GM19455 (cell line): ENCODE measurements at regions not wholly inside any gene's neighbourhood (a gene's known extent, or its start where the extent isn't known, plus 50 kb on each side); places are given as distances from the start of the nearest gene placed in this dataset.
"Not testable (repeated sequence)": the region's sequence is repeated elsewhere in the genome, so short reads cannot be mapped to it uniquely, and the experiment has no call there.

Source experiments
- ATAC-seq: cut with Tn5 transposase; IDR thresholded peaks from one replicate; pipeline ENCODE4 v1.9.1; 2021; ENCODE audit not compliant: unreplicated experiment

DNA sequence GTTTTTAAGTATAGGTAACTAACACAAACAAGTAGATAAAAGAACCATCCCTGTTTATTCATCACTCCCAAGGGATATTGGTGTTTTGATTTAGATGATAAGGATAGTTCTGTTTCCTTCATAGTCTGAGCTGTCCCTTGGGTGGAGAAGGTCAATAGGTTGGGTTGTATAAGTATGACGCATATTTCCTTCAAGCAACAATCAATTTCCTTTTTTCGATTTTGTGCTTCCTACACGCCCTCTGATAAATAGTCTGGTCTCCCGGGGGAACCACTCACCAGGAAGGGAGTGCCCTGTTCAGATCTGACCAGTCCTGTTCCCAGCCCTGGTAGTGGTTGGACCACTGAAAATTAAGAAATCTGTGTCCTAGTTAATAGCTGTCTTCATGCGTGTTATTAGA is 378.8 kb upstream of the FAR2 start:
- no peak for ATAC-seq

DNA sequence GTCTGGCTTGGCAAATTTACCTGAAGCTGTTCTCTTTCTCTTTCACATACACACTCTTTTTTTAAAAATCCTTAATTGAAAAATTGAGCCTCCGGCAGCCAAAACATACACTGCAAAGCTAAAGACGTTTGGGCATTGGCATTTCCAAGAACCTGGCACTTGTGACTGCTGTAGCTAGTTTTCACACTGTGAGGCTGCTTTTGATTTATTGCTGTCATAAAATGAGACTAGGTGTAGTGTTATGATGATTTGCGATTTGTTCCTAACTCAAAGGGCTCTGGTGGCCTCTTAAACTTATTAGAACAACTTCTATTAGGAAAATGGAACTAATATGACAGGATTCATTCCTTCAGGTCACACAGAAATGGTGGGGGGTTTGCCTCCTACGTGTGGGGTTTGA is 377.1 kb upstream of the FAR2 start:
- no peak for ATAC-seq

DNA sequence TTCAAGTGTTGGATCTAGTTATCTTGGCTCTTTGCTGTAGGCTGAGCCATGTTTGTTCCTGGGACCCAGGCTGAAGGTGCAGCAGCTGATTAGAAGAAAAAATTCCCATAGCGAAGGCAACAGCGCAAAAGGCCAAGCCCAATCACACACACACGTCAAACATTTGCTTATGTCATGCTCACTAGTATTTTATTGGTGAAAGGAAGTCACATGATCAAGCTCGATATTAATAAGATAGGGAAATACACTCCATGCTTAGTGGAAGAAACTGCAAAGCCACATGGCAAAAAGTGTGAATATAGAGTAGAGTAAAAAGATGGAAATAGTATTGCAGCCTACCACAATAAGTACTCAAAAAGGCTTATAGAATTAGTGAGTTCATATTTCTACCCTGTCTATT is 373.5 kb upstream of the FAR2 start:
- ATAC-seq = no peak

DNA sequence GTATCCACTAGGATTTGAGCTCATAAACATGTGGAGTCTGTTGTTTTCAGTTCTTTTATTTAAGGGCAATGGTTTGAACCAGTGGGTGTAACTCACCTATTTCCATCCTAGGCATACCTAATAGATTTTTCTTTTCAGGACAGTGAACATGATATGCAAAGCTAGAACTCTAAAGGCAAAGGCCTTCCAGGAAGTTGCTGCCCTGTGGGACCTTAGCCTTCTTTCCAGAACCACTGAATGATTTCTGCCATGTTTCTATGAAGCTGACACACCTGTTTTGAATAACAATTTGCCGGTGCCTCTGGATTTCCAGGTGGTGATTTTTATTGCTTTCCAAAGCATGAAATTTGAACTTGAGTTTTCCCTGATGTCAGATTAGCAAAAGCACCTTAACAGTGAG is 372.9 kb upstream of the FAR2 start:
- no peak for ATAC-seq

- no peak for ATAC-seq
Measured at GRCh38 chr12:28776913-28777422, 372.1 kb upstream of the FAR2 start.

- ATAC-seq = no peak
Measured at GRCh38 chr12:28777603-28778365, 371.3 kb upstream of the FAR2 start.

- ATAC-seq = no peak
Measured at GRCh38 chr12:28780096-28780495, 369.0 kb upstream of the FAR2 start.

- ATAC-seq = no peak
Measured at GRCh38 chr12:28780960-28781359, 368.1 kb upstream of the FAR2 start.

DNA sequence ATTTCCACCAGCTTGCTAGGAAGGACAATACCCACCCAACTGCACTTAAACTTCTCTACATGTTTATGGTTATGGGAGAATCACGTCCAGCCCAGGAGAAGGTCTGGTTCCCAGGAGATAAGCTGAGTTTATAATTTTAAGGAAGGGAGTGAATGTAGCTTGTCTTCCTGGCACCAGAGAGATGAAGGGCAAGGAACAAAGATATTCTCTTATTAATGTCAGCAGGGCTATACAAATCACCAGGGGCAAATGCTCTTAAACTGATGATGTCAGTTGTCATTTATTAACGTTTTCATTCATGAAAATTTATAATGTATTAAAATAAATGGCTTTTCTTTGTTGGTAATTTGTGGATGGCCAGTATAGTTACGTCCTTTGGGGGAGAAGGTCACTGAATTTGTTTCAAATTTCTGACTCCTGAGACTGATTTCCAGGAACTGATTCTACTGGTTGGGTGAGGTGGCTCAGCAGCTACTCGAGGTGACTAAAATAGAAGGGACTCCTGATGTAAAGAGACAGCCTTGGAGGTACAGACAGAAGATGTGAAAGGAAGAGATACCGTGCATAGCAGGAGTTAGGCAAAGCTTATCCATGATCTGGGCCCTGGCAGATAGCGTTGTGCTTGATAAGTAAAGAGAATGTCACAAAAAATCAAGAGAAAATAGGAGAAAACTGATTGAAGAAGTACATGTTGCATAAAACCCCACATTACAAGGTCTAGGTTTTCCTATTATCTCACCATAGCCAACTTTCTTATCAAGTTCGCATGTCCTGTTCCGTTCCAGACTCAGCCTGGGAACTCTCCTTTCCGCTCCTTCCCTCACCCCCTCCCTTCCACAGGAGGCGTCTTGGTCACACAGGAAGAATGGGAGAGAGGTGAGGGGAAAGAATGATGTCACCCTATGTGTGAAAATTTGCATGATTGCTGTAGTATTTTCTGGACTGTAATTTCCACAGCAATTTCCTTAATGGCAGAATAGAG is 367.1 kb upstream of the FAR2 start:
- no peak for ATAC-seq

DNA sequence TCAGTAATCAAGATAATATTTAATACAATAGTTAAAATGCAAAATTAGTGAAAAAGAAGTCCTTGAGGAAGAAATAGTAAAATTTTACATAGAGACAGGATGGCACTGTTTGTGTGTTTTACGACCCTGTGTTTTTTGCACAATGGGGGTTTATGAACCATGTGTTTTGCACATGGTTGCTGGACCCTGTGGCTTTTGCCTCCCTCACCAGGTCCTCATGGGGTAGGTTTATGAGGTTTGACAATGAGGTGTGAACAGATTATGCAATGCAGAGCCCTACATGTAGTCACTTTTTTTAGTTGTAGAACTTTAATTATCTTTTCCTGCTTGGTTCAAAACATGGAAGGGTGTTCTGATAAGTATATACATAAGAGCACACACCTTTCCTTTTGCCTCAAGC is 366.3 kb upstream of the FAR2 start:
- ATAC-seq = no peak

- no peak for ATAC-seq
Measured at GRCh38 chr12:28787151-28787550, 361.9 kb upstream of the FAR2 start.

DNA sequence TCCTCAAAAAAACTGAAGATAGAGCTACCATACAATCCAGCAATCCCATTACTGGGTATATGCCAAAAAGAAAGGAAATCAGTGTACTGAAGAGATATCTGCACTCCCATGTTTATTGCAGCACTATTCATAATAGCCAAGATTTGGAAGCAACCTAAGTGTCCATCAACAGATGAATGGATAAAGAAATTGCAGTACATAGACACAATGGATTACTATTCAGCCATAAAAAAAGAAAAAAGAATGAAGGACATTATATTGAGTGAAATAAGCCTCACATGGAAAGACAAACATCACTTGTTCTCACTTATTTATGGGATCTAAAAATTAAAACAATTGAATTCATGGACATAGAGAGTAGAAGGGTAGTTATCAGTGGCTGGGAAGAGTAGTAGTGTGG is 360.8 kb upstream of the FAR2 start:
- not testable (repeated sequence) for ATAC-seq

- ATAC-seq = no peak
Measured at GRCh38 chr12:28793581-28794151, 355.4 kb upstream of the FAR2 start.

- ATAC-seq = no peak
Measured at GRCh38 chr12:28794211-28794610, 354.9 kb upstream of the FAR2 start.

DNA sequence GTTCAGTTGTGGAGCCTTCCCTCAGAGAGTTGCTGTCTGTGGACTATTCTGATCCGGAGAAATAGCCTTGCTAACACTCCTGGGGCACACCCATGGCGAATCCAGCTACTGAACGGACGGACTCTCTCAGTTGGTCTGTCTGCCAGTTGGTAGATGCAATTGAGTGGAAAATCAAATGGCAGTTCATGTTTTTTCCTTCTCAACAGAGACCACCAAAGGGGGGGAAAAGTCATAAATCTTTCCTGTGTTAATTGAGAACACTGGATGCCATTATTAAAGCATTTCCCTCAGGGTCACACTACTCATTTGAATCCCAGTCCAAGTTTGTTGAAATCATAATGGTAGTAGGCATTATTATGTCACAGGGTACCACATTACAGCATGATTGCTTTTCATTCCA is 354.3 kb upstream of the FAR2 start:
- ATAC-seq = no peak

- ATAC-seq = no peak
Measured at GRCh38 chr12:28795311-28795710, 353.8 kb upstream of the FAR2 start.

DNA sequence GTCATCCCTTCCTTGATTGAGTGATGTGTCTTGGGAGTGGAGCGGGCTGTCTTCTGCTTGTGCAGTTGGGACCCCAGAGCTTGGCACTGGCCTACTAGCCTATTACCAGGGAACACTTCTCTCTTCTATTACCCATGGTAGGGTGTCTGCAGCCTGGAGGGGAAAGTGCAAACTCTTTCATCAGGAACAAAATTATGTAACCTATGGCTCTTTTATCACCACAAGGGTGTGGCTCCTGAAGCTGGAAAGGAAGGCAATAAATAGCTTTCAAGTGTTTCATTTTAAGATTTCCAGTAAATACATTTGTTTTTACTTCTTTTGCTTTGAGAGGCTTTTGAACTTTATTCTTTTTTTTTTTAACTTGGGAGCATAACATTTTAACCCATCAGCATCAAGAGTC is 349.7 kb upstream of the FAR2 start:
- ATAC-seq = no peak

DNA sequence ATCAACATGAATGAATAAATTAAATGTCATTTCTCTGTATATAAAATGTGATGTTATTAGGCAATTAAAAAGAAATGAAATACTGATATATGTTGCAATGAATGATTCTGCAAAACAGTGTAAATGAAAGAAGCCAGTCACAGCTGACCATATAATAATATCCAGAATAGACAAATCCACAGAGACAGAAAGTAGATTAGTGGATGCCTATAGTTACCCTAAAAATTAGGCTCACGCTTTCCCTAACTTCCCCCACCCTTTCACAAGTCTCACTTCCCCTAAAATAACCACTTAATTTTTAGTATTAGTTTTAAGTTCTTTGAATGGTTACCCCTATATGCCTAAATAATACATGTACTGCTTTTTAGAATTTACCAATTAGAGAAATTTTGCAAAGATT is 348.9 kb upstream of the FAR2 start:
- no peak for ATAC-seq

- no peak for ATAC-seq
Measured at GRCh38 chr12:28802706-28803438, 346.2 kb upstream of the FAR2 start.

DNA sequence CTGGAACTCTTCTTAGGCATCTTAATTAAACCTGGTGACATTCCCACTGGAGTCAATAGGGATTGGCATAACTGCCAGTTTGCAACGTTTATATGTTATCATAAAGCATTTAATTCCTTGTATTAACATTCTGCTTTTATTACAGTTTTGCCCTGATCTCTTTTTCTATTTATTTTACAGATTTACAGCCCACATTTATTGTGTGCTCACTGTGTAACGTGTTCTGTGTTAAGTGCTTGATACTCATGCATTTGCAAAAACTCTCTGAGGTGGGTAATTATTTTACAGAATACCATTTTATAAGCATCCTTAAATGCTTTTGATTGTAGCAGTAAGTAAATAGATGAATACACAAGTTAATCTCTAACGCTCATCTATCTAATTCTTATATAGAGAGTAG is 341.5 kb upstream of the FAR2 start:
- ATAC-seq = no peak

DNA sequence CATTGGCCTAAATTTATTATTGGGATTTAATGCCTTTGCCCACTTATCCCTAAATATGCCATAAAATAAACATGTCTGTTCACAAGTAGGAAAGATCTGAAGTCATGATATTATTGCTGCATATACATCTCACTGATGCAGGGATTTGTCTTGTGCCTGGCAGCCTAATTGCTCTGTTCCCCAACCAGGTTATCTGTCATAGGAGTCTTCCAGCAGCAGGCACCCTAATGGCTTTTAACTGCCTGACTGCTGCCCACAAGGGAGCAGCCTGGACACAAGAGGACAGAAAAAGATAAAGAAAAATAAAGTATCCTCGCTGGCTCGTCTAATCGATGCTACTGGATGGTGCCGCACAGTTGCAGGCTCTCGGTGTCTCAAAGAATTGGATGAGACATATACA is 337.6 kb upstream of the FAR2 start:
- ATAC-seq = no peak
